GM12865 (cell line): ENCODE measurements at regions not wholly inside any gene's neighbourhood (a gene's known extent, or its start where the extent isn't known, plus 50 kb on each side); places are given as distances from the start of the nearest gene placed in this dataset.

Experiments used
- DNase-seq: peaks from one replicate; pipeline ENCODE4 v3.0.0; 2010; ENCODE audit warnings: low read depth
- H3K4me3 ChIP-seq: 2 replicates; pipeline ENCODE4 v1.5.1; 2011; ENCODE audit warnings: mild to moderate bottlenecking, low read depth, low read length, control low read depth
- TF ChIP-seq, protein P1 (sequence below): IDR thresholded peaks from 2 replicates; pipeline ENCODE4 v1.5.1; 2011; ENCODE audit warnings: low read length, control low read depth, low read depth, inconsistent platforms; ENCODE audit not compliant: insufficient read depth; ENCODE audit errors: missing control alignments

DNA sequence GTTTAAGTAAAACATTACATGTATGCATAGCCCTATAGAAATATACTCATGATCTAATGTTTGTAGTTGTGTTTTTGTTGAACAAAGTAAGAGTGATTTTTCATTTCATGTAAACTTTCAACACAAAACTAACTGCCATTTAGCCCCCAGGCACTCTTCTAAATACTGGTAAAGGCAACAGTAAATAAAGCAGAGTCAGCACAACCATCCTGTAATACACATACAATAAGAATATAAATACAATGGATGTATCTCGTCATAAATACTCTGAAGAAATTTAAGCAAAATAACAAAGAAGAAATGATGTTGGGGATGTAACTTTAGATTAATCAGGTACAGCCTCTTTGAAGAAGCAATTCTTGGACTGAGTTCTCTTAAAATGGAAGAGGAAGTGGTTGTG is 821.2 kb downstream of the ARAP2 start:
- TF ChIP-seq, protein P1, sequence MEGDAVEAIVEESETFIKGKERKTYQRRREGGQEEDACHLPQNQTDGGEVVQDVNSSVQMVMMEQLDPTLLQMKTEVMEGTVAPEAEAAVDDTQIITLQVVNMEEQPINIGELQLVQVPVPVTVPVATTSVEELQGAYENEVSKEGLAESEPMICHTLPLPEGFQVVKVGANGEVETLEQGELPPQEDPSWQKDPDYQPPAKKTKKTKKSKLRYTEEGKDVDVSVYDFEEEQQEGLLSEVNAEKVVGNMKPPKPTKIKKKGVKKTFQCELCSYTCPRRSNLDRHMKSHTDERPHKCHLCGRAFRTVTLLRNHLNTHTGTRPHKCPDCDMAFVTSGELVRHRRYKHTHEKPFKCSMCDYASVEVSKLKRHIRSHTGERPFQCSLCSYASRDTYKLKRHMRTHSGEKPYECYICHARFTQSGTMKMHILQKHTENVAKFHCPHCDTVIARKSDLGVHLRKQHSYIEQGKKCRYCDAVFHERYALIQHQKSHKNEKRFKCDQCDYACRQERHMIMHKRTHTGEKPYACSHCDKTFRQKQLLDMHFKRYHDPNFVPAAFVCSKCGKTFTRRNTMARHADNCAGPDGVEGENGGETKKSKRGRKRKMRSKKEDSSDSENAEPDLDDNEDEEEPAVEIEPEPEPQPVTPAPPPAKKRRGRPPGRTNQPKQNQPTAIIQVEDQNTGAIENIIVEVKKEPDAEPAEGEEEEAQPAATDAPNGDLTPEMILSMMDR = no peak
- H3K4me3 ChIP-seq = no peak overlapping the region

DNA sequence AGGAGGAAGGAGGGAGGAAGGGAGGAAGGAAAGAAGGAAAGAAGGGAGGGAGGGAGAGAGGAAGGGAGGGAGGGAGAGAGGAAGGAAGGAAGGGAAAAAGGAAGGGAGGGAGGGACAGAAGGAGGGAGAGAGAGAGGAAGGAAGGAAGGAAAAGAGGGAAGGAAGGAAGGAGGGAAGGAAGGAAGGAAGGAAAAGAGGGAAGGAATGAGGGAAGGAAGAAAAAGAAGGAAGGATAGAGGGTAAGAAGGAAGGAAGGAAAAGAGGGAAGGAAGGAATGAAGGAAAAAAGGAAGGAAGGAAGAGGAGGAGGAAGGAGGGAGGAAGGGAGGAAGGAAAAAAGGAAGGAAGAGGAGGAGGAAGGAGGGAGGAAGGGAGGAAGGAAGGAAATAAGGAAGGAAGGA is 796.8 kb downstream of the ARAP2 start:
- no peak overlapping the region for H3K4me3 ChIP-seq
- TF ChIP-seq, protein P1 = no peak
- no peak for DNase-seq

More for the DNA sequence above, 821.2 kb downstream of the ARAP2 start:
- DNase-seq = no peak

DNA sequence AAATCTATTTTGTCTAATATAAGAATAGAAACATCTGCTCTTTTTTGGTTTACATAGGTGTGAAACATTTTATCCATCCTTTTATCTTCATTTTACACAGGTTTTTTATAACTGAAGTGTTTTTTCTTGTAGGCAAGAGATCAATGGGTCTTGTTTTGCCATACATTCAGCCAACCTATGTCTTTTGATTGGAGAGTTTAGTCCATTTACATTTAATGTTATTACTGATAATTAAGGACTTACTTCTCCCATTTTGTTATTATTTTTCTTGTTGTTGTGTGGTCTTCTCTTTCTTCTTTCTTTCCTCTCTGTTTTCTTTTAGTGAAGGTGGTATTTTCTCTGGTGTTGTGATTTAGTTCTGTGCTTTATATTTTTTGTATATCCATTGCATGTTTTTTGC is 785.3 kb downstream of the ARAP2 start:
- TF ChIP-seq, protein P1 = no peak
- no peak for DNase-seq
- no peak overlapping the region for H3K4me3 ChIP-seq

DNA sequence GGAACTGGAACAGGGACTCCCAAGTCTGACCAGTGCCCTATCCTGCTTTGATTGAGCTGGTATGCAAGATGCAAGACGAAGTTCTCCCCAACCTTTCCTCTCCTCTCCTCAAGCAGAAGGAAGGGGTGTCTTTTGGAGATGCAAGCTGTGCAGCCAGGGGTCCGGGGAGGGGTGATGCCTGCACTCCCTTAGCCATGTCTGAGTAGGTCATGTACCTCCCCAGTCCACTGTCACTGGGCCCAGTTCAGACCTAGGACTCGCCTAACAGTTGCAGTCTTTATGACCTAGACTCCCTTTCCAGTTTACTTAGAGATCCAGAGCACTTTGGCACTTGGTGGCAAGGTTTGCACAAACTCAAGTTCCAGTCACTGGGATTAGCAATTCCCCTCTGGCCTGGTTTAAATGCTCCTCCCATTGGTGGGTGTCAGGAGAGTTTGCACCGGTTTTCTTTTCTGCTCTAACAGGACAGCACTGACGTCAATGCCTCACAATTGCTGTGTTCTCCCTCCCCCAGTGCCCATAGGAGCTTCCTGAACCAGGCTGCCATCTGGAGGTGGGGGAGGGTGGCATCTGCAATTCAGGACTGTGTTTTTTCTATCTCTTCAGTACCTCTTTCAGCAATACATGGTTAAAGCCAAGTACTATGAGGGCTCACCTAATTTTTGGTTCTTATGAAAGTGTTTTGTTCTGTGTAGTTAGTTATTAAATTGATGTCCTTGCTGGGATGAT is 782.2 kb downstream of the ARAP2 start:
- DNase-seq = no peak
- TF ChIP-seq, protein P1 = no peak
- H3K4me3 ChIP-seq = no peak overlapping the region

DNA sequence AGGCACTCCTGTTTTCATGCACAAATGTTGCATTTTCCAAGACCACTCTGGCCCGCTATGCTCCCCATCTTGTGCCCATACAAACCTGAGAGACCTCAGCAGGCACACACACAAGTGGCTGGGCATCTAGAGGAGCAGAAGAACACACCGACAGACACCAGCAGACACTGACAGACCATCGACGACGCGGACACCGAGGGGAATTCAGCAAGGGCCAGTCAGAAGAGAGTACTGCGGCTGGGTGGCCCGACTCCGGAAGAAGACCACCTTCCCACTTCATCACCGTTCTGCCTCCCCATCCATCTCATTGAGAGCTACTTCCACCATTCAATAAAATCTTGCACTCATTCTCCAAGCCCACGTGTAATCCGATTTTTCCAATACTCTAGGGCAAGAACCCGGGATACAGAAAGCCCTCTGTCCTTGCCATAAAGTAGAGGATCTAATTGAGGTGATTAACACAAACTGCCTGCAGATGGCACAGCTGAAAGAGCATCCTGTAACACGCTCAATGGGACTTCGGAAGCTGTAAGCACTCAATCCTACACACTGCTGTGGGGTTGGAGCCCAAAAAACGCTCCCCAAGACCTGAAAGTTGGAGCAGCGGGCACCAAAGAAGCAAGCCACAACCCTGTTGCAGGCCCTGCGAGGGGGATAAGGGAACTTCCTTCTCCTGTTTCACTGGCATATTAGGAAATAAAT is 780.9 kb downstream of the ARAP2 start:
- no peak overlapping the region for H3K4me3 ChIP-seq
- DNase-seq = no peak
- TF ChIP-seq, protein P1 = no peak

DNA sequence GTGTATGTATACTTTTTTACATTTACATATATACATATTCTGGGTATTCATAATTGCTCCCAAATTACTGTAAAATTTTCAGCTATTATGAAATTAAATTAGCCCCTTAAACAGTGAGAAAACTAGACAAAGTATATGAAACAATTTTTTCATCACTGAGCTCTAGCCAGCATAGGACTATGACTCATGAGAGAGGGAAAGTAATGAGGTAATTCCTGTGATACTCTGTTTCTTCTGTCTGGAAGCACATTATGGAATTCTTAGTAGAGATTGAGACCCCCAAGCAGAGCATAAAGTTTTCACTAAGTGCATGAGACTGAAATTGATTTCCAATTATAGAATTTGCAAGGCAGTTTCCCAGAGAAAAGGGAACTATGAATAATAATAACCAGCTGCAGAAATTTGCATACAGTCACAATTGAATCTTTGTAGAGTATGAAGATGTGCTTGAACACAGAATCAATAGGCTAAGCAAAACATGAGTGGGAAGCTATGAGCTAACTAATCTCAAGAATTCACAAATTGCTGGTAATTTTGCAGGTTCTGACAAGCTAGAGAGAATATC is 779.3 kb downstream of the ARAP2 start:
- TF ChIP-seq, protein P1 = no peak
- DNase-seq = no peak

More for the DNA sequence above, 779.3 kb downstream of the ARAP2 start:
- H3K4me3 ChIP-seq = no peak overlapping the region
